GM19467 (cell line): ENCODE measurements at regions not wholly inside any gene's neighbourhood (a gene's known extent, or its start where the extent isn't known, plus 50 kb on each side); places are given as distances from the start of the nearest gene placed in this dataset.

Experiments used
- ATAC-seq: cut with Tn5 transposase; IDR thresholded peaks from one replicate; pipeline ENCODE4 v1.9.1; 2021; ENCODE audit warnings: mild to moderate bottlenecking, moderate library complexity; ENCODE audit not compliant: unreplicated experiment

DNA sequence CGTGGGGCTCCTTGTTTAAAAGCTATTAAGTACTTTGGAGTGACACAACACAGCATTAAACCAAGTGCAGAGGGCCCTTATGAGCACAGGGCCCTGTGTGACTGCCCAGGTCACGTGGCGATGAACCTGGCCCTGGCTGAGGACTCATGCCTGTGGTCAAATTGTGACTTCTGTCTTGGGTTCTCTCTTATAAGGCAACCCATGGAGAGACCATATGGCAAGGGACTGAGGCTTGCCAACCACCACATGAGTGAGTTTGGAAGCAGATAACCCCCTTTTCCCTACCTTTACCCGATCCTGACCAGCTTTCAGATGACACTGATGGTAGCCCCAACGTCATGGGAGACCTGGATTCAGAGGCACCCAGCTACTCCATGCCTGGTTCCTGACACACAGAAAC is 140.5 kb downstream of the ZBTB18 start:
- no peak for ATAC-seq

DNA sequence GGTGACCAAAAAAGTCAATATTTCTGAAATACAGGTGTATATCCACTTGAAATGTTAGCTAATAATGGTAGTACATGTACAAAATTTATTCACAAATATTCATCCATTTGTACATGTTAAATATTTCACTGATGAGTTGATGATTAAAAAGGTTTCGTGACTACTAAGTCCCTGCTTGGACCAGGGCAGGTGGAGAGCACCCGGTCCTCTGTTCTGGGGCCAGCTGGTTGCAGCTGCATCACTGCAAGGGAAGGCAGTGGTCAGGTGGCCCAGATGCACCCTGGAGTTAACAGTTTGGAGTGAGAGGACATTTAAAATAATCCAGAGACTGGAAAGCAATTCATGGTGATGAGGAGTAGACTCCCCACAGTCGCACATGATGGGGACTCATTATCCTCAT is 141.2 kb downstream of the ZBTB18 start:
- no peak for ATAC-seq

DNA sequence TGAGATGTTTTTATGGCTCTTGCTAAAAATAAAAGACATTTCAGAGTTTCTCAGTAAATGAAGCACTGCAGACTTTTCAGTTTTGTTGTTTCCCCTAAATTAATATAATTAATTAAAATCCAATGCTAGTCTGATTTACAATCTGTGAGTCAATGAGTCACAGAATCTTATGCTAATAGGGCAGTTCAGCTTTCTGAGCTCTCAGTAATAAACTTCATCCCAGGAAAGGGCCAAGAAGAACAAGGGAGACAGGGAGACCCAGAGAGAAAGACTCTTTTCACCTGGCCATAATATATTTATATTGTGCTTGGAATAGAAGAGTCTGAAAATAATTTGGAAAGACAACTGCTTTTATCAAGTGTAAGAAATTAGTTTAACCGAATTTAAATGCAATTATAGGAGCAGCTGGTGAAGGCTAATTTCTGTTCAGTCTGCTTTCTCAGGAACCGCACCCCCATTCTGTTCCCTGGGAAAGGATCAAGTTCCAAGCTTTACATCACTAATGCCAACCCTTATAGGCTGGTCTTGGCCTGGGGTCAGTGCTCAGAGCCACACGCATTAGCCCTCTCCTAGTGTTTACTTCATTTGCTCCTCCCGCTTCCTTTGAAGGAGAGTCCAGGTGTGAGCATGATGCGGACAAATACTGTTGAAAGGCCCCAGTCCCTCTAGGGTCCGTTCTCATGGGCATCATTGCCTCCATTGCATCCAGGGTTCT is 145.6 kb downstream of the ZBTB18 start:
- ATAC-seq = no peak

DNA sequence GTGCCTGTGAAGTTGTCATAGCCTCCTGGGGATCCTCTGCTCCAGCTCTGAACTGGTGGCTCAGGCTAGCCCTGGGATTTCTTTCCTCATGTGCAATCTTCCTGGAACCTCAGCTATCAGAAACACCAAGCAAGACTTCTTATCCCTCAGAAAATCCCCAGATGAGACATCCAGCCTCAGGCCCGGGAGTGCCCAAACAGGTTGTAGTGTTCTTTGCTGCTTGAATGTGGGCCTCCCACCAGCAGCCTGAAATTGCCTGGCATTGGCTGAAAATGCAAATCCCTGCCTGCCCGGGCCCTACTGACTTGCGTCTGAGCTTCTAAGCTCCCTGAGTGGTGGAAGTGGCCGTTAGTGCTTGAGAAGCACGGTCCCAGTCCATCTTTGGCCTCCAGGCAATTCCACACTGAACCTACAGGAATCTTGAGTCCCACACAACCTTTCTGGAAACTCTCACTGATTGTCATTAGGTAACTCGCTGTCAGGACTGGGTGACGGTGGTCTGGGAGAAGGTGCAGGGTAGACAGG is 146.8 kb downstream of the ZBTB18 start:
- ATAC-seq = no peak

DNA sequence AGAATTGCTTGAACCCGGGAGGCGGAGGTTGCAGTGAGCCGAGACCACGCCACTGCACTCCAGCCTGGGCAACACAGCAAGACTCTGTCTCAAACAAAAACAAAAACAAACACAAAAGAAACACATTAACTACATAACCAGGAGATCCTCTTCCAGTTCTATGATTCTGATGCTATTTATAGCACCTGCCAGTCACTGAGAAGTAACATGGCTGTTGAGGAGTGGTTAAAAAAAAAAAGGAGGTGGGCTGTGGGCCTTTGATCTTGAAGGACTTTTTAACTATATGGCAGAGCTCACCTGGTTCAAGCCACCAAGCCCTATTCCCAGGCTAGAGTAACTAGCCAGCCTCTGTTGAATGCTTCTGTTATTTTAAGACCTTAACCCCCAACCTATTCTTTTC is 148.8 kb downstream of the ZBTB18 start:
- ATAC-seq = no peak

DNA sequence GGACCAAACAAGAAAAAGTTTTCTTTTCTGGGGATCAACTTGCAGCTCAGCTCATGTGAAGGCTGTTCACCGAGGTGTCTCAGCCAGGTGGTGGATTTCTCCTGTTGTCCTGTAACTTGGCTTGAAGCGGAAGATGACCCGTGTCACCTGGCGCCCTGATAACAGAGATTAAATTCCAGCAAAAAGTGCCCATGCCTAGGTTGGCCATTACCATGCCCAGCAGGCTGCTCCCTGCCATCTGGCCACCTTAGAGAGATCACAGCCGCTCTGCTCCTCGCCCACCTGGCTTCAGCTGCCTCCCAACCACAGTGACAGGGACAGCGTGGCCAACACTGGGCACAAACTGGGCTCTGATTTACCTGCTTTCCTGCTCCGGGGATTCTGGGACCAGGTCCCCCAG is 149.5 kb downstream of the ZBTB18 start:
- no peak for ATAC-seq

DNA sequence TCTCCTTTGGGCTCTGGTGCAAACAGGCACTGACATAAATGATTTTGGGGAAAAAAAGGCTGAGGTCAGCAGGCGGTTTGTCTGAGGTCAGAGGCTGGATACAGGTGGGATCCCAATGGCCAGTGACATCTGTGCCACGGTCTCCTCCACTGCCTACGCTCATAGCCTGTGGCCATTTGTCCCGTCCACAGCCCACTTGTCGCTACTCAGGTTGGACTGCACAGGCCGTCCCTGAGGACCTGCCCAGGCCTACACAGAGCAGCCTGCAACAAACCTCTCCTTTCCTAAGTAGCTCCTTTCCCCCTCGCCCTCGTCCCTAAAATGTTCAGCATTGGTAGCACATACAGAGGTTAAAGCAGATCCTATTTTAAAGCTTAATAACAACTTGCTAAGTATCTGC is 150.7 kb downstream of the ZBTB18 start:
- ATAC-seq = no peak

DNA sequence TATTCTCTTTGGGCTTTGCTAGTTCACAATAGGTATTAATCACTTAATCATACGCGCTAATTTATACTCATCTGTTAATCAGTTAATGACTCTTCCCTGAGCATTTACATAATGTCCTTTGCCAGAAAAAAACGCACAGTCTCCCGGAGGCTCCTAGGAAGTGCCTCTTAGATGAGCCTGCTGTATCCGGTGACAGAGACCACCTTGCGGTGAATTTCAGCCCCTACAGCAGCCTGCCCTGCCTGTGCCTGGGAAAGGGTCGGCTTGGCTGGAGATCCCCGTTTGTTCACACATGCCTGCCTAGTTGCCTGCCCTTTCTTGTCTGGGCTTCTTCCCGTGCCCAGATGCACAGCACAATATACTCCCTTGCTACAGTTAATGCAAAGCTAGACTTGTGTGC is 152.9 kb downstream of the ZBTB18 start:
- ATAC-seq = no peak

DNA sequence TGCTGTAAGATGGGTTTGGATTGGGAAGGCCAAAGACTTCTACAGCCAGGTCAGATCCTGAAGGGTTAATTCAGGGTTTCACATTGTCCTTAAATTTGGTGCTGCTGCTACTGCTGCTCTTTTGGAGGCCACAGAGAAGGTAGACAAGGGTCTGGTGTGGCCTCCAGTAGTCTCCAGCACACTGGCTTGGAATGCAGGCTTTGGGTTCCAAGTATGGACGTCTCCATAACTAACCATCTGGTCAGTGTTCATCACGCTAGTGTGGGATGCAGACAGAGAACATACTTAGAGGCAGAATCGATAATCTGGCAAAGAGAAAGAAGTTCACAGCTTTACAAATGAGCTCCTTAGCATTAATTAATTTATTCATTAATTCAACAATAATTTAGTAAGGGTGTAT is 154.1 kb downstream of the ZBTB18 start:
- ATAC-seq = no peak

DNA sequence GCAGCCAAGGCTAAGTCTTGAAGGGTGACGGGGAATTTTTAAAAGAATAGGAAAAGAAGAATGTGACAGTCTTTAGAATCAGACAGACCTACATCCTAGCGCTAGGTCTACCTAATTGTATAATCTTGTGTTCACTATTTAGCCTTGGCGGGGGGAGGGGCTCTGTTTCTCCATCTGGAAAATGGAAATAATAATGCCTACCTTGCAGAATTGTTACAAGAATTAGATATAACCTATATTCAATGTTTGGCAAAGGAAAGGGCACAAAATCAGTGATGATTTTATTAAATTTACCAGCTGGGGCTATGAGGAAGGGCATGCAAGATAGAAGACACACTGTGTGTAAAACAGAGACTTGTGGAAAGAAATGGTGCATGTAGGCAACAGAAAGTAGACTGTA is 154.8 kb downstream of the ZBTB18 start:
- ATAC-seq = no peak

DNA sequence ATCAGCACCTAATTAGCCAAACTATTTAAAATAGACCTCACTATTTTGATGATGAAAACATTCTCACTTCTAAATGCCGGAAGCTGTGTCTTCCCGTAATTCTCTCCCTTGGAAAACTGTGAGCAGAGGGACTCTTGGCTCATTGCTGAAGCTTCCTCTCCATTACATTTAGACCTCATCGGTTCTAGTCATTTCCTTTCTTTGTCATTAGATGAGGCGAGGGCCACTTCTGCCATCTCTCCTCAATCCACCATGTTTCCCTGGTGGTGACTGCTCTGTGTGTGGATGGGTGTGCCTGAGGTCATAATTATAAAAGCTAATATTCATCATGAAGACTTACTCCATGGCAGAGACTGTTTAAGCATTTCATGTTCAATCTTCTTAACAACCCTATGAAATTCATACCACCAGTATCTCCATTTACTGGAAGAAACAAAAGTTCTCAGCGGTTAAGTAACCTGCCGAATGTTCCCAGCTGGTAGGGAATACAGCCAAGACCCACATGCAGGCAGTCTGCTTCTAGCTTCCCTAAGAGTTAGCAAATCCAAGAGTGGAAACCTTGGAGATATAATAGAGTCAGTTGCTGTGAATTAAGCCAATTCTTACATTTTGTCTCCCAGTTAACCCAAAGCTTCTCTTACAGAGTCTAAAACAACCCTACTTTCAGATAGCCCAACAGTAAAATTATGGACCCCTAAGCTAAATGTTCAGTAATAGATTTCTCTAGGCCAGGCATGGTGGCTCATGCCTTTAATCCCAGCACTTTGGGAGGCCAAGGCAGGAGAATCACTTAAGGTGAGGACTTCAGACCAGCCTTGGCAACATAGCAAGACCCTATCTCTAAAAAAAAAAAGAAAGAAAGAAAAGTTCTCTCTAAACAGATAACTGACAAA is 156.2 kb downstream of the ZBTB18 start:
- no peak for ATAC-seq

DNA sequence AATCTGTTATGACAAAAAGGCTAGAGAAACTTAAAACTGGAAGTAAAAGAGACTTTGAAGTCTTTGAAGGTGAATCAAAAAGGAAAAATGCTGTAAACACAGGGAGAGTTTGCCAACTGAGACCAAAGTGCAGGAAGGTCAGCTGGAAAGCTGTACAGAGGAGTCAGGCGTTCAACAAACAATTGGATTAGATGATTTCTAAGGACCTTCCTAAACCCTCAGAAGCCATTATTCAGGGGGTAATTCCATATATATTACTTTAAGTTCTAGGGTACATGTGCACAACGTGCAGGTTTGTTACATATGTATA is 156.8 kb downstream of the ZBTB18 start:
- no peak for ATAC-seq

DNA sequence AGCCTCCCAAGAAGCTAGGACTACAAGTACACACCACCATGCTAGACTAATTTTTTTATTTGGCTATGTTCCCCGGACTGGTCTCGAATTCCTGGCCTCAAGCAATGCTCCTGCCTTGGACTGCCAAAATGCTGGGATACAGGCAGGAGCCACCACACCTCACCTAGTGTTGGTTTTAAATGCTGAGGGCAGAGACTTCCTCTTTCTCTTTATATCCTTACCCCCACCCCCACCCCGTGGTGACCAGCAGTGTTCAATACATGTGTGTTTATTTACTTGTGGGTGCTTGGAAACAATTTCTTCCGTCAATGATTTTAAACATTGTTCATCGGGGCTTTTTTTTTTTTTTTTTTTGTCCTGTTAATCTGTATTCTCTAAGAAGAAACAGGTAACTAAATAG is 158.9 kb downstream of the ZBTB18 start:
- ATAC-seq = no peak

DNA sequence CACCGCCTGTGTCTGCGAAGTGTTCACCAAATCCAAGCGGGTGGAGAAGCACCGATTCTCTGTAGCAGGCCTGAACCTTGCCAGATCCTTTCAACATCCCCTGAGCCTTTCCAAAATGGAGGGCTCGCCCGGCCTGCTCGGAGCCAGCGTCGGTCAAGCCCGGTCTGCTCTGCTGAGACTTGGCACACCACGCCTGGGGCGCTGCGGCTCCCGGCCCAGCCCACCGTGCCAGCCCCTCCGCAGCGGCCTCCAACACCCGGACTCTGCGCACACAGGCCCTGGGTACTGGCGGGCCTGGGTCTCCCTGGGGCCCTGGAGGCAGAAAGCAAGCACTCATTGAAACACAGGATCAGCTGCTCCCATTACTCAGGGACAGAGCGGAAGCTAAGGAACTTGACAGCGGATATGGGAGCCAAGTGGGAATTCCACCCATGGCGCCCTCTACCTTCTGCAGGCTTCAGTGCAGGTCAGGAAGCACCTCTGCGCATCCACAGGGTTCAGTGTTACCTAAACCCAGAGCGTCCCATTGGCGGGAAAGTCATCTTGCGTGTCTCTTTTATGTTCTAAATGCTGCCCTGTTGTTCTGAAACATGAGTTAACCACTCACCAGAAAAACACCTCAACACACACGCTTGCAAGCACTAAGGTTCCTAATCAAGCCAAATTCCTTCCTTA is 159.9 kb downstream of the ZBTB18 start:
- ATAC-seq = no peak

DNA sequence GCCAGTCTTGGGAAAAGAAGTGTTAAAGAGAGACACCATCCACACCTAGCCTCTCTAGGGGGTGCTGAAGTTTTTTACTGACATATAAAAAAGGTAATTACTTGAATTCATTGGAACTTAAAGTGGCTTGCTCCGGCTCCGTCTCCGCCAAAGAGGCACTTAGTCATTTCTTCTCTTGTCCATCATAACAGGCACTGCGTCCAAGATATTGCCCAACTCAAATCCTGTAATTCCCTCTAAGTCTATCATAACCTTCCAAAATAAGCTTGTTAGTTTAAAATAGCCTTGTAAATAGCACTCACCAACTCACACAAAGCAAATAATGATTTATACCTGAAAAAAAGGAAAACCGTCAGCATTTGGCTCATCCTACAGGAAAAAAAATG is 160.5 kb downstream of the ZBTB18 start:
- ATAC-seq = no peak

DNA sequence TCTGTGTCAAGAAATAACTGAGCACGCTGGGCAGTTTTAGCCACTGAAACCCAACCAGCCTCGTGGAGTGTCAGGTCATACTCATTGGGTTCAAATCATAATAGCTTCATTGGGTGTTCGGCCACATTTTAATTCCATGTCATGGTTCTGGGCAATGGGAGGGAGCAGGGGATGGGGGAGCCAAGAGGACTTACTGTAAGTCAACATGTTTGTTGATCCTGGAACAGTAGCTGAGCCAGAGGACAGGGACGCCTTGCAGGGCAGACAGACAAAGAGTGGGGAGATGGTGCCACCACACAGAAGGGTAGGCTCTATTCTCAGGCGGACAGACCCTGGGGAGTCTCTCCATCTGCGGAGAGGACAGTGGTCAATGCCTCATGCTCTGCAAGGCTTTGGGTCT is 161.1 kb downstream of the ZBTB18 start:
- no peak for ATAC-seq

DNA sequence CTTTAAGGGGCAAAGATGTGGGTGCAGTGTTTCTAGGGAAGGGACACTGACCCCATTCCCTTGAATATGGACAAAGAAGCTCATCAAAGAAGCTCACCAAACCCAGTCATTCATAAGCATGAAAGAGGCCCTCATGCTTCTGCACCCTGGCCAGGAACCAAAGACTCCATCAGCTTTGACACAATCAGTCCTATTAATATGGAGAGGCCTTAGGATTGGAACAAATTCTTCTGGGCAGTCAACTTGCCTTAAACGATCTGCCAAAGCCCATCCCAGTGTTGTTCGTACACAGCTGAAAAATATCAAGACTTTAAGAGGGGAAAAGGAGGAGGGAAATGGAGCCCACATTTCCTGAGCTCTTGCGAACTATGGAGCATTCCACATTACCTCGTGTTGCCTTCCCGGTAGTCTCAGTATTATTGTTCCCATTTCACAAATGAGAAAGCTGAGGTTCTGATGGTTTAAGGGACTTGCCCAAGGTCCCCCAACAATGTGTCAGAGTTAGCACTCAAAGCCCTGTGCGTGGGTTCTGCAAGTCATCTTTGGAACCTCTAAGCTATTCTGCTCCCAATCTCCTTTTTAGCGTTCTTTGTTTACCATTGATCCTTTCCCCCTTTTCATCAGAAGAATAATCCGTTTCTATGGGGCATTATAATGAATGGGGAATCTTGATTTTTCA is 161.9 kb downstream of the ZBTB18 start:
- ATAC-seq = no peak

DNA sequence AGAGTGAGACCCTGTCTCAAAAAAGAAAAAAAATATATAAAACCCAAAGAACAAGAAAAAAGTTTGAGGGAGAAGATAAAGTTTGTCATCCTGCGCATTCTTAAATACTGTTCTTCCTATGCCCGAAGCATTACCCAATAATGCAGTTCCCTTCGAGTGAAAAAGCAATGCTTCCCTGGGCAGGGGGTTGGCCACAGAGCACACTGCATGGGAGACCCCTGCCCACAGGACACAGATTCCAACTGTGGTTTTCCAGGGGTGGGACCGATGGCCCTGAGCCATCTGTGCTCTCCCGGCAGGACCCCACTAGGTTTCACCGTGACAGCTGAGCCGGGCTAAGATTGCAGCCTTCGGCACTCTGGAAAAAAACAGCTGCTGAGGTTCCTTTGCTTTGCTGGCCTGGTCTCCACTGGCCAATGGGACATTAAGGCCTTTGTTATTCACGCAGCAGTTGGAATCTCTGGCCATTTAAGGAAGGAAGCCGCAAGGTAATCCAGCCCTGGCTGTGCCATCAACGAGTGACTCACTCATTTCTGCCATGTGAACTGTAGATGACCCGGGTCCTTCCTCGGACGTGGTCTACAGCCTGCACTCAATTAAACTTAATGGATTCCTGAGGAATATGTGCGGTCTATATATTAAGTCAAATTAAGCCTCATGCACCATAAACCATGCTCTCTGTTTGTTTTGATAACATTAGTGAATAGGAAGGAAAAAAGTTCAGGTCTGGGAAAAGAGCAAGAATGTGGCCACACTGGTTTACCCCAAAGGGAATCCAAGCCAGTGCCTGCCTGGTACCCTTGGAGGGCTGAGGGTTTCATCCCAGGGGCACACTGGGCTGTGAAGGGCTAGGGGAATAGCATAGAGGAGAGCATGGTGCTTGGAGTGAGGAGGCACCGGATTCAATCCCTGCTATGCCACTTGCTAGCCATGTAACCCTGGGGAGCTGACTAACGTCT is 163.2 kb downstream of the ZBTB18 start:
- no peak for ATAC-seq

DNA sequence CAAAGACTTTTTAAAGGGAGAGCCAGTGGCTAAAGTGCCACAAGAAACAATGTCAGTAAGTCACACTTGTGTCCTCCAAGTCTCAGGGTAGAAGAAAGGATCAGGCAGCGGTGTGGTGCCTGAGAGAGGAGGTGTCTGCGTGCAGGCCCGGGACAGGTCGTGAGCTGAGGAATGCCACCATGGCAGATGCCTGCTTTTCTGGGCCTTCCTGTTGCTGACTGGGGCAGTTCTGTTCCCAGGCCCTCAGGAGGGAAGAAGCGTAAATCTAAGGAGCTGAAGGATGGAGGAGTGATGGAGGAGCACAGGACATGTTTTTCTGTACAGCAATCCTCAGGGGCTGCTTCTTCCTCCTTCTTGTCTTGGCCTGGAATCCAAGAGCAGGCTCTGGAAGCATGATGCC is 165.8 kb downstream of the ZBTB18 start:
- ATAC-seq = no peak

DNA sequence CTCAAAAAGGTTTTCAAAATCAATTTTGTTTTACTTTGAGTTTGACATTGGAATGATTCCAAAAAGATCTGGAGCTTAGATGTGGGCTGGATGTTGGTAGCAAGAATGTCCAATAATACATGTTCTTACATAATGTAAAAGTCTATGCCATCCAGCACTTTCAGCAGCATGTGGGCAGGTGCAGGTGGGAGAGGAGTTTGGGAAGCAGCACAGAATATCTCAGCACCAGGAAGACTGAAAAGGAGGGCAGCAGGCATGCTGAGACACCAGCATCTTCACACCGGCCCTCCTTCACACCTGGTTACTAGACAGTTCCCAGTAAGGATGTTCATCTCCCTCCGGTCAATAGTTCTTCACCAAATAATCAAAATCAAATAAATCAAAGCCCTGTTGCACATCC is 166.6 kb downstream of the ZBTB18 start:
- no peak for ATAC-seq
